Heart right ventricle (tissue), 16 donors: ENCODE measurements at regions not wholly inside any gene's neighbourhood (a gene's known extent, or its start where the extent isn't known, plus 50 kb on each side); places are given as distances from the start of the nearest gene placed in this dataset.
"Not testable (repeated sequence)": the region's sequence is repeated elsewhere in the genome, so short reads cannot be mapped to it uniquely, and the experiment has no call there.

Source experiments
- ATAC-seq, 8 donors: fragments of 200-7000 bp; cut with Tn5 transposase; one replicate each; pipeline ENCODE4 v1.9.1; 2020; ENCODE audit warnings: mild to moderate bottlenecking in 8 of 8, moderate library complexity in 8 of 8, moderate number of reproducible peaks in 1 of 8
- DNase-seq, 2 donors: peaks; one replicate each; pipeline ENCODE4 v3.0.0-alpha.2; 2020
- H3K27ac ChIP-seq, 10 donors: fragments of 200-600 bp; sonication (generic) in 2 of 10; one replicate each; pipeline versions ENCODE4 v1.5.0 to v1.8.0; 2020 to 2022; ENCODE audit warnings: mild to moderate bottlenecking in 3 of 10
- H3K27me3 ChIP-seq, 7 donors: fragments of 200-600 bp; one replicate each; pipeline ENCODE4 v1.8.0; 2021 to 2022; ENCODE audit warnings: mild to moderate bottlenecking in 2 of 7
- H3K36me3 ChIP-seq, 9 donors: fragments of 200-600 bp; sonication (generic) in 1 of 9; one replicate each; pipeline versions ENCODE4 v1.5.0 to v1.8.0; 2020 to 2022; ENCODE audit warnings: mild to moderate bottlenecking in 2 of 9
- H3K4me1 ChIP-seq, 9 donors: fragments of 200-600 bp; sonication (generic) in 1 of 9; one replicate each; pipeline versions ENCODE4 v1.5.0 to v1.8.0; 2020 to 2022; ENCODE audit warnings: mild to moderate bottlenecking in 4 of 9
- H3K4me3 ChIP-seq, 10 donors: fragments of 200-600 bp; sonication (generic) in 2 of 10; one replicate each; pipeline versions ENCODE4 v1.5.0 to v1.8.0; 2020 to 2022; ENCODE audit warnings: mild to moderate bottlenecking in 7 of 10, moderate library complexity in 2 of 10
- H3K9me3 ChIP-seq, 11 donors: fragments of 200-600 bp in 10 of 11; sonication (generic) in 2 of 11; one replicate each; pipeline versions ENCODE4 v1.5.0 to v1.8.0; 2013 to 2022; ENCODE audit warnings: mild to moderate bottlenecking in 2 of 11, control low read depth in 1 of 11, moderate library complexity in 1 of 11
- CTCF ChIP-seq, 9 donors: fragments of 200-600 bp; sonication (generic) in 2 of 9; IDR thresholded peaks; one replicate each; pipeline versions ENCODE4 v1.5.0 to v1.8.0; 2021 to 2022; ENCODE audit warnings: antibody characterized with exemption in 9 of 9, mild to moderate bottlenecking in 5 of 9, moderate library complexity in 1 of 9
- WGBS, 2 donors: extraction: QIAGEN DNeasy Blood & Tissue Kit; methylation state at CpG; one replicate each; pipeline ENCODE4 v1.1.7; 2013; ENCODE audit warnings: inconsistent platforms in 1 of 2; 5-methylcytosine and 5-hydroxymethylcytosine counted together
- intact Hi-C, 10 donors: fragments of 100-400 bp; cut with DNase I; formaldehyde crosslinking; loops; one replicate each; pipeline versions ENCODE4 v1.11.1 to v1.14.2; 2022
- donor health status: Arrhythmogenic right ventricular cardiomyopathy.
- donor health status: ischemic (EF 13 %, LVEDD 7.1; RV severe dilation, severe dysfunction).
- donor health status: healthy with polysubstance abuse.
- donor health status: DM: no; HTN: yes; CAD: no.
- donor health status: DM: no; HTN: no; CAD: no.
- donor health status: ischemic (EF 25% LVEDD 6.9; RV normal size, moderate dysfunction).
- donor health status: ischemic (EF 25% LVEDD 5.7; RV mildly dilated, moderate dysfunction).
- donor health status: healthy.
- donor health status: DM: yes; HTN: yes; CAD: no.
- donor health status: Ischemic cardiomyopathy.
- donor health status: ischemic (EF 35%, LVEDD 5.7; RV mildly dilated, moderate dysfunction).
- donor health status: nonischemic (EF 11% LVEDD 7.7; RV severe dilation, severe dysfunction).
- donor health status: DM: yes; HTN: yes; CAD: no.
- donor health status: PGD.
- donor health status: ischemic (EF 29% LVEDD 5.4; RV normal size, mild dysfunction).
- donor health status: nonischemic (EF 23%, LVEDD 6.1; RV moderate dilation, normal function).

GRCh38 chr6:93842178-93842577 lies 422.8 kb upstream of the EPHA7 start:
- TF ChIP-seq CTCF (IDR thresholded peaks at IDR 0.05): no peak
- intact Hi-C loops: no loop called here
- H3K27me3 ChIP-seq: no peaks in the 10 kb centered on the region
- H3K4me3 ChIP-seq: no peak overlapping the region
- H3K36me3 ChIP-seq: no peaks in the 10 kb centered on the region
- ATAC-seq: no peak
- H3K27ac ChIP-seq: no peak overlapping the region
- 56 to 68% methylated on average over 1 of the region's 1 CpG for WGBS, 2 donors
- no peaks in the 10 kb centered on the region for H3K4me1 ChIP-seq
- no peak for DNase-seq
- peaks cover 0 to 4% (median 0%) of the 10 kb centered on the region in 11 donors for H3K9me3 ChIP-seq

- 87 to 88% methylated on average over 7 of the region's 8 CpGs for WGBS, 2 donors
- not testable (repeated sequence) for H3K4me3 ChIP-seq, H3K4me1 ChIP-seq
These were observed 416.2 kb upstream of the EPHA7 start for GRCh38 chr6:93835451-93836145.

GRCh38 chr6:93835026-93835425 lies 415.7 kb upstream of the EPHA7 start:
- peaks cover 0 to 12% (median 0%) of the 10 kb centered on the region in 11 donors for H3K9me3 ChIP-seq
- intact Hi-C loops, H3K36me3 ChIP-seq, H3K27ac ChIP-seq, H3K27me3 ChIP-seq, ATAC-seq, H3K4me3 ChIP-seq, DNase-seq, H3K4me1 ChIP-seq: not testable (repeated sequence)
- WGBS, 2 donors: 78 to 79% methylated on average over 8 to 9 of the region's 9 CpGs

More at GRCh38 chr6:93835451-93836145, 416.2 kb upstream of the EPHA7 start:
- H3K36me3 ChIP-seq, H3K27me3 ChIP-seq, DNase-seq, ATAC-seq, H3K27ac ChIP-seq, intact Hi-C loops: not testable (repeated sequence)
- peaks cover 0 to 12% (median 0%) of the 10 kb centered on the region in 11 donors for H3K9me3 ChIP-seq

GRCh38 chr6:93833326-93833725 lies 414.0 kb upstream of the EPHA7 start:
- H3K27me3 ChIP-seq, H3K4me3 ChIP-seq, DNase-seq, H3K36me3 ChIP-seq, H3K4me1 ChIP-seq, H3K27ac ChIP-seq, intact Hi-C loops, ATAC-seq: not testable (repeated sequence)
- H3K9me3 ChIP-seq: peaks cover 0 to 12% (median 0%) of the 10 kb centered on the region in 11 donors
- 76 to 83% methylated on average over 5 to 9 of the region's 12 CpGs for WGBS, 2 donors

- intact Hi-C loops, H3K27ac ChIP-seq, H3K4me1 ChIP-seq, DNase-seq, H3K36me3 ChIP-seq, ATAC-seq, H3K4me3 ChIP-seq, H3K27me3 ChIP-seq: not testable (repeated sequence)
- H3K9me3 ChIP-seq: peaks cover 0 to 11% (median 0%) of the 10 kb centered on the region in 11 donors
These were observed 410.4 kb upstream of the EPHA7 start for GRCh38 chr6:93829757-93830156.

- Histone ChIP-seq H3K36me3 (no peaks in the 10 kb centered on the region), H3K4me1 (no peaks in the 10 kb centered on the region), H3K9me3 (peaks cover 0 to 11% (median 0%) of the 10 kb centered on the region in 11 donors), H3K27ac (no peak overlapping the region), H3K4me3 (no peak overlapping the region), H3K27me3 (no peaks in the 10 kb centered on the region)
- no peak for DNase-seq
- TF ChIP-seq CTCF (IDR thresholded peaks at IDR 0.05): no peak
- 86 to 100% methylated on average over 1 of the region's 1 CpG for WGBS, 2 donors
- intact Hi-C loops: no loop called here
- no peak for ATAC-seq
These were observed 409.6 kb upstream of the EPHA7 start for GRCh38 chr6:93829009-93829408.
